SK-N-SH (cell line): ENCODE measurements at regions not wholly inside any gene's neighbourhood (a gene's known extent, or its start where the extent isn't known, plus 50 kb on each side); places are given as distances from the start of the nearest gene placed in this dataset.

ENCODE experiments used
- CHD2 ChIP-seq: fragments of 150-350 bp; IDR thresholded peaks from 2 replicates; pipeline ENCODE4 v1.6.1; 2018; ENCODE audit warnings: low read length; ENCODE audit not compliant: partially characterized antibody
- CTCF ChIP-seq: fragments of 200-600 bp; sonication (generic); IDR thresholded peaks from 2 replicates; pipeline ENCODE4 v1.6.1; 2017; ENCODE audit warnings: antibody characterized with exemption, mild to moderate bottlenecking, moderate library complexity
- EP300 ChIP-seq, 2 experiments: IDR thresholded peaks; 2 replicates each; pipeline versions ENCODE4 v1.4.0 to v1.6.1; 2012; ENCODE audit warnings: borderline replicate concordance in 1 of 2, low read depth in 1 of 2, low read length in 1 of 2
- GABPA ChIP-seq: IDR thresholded peaks from 2 replicates; pipeline ENCODE4 v1.4.0; 2012; ENCODE audit warnings: low read depth, mild to moderate bottlenecking
- JUND ChIP-seq: IDR thresholded peaks from 2 replicates; pipeline ENCODE4 v1.4.0; 2012
- MAX ChIP-seq: IDR thresholded peaks from 2 replicates; pipeline ENCODE4 v1.4.0; 2012; ENCODE audit warnings: low read depth
- NRF1 ChIP-seq: IDR thresholded peaks from 2 replicates; pipeline ENCODE4 v1.6.1; 2012; ENCODE audit warnings: low read depth, mild to moderate bottlenecking, low read length
- REST ChIP-seq: IDR thresholded peaks from 2 replicates; pipeline ENCODE4 v1.6.1; 2012; ENCODE audit warnings: mild to moderate bottlenecking, low read depth, low read length, moderate library complexity
- RFX5 ChIP-seq: IDR thresholded peaks from 2 replicates; pipeline ENCODE4 v1.6.1; 2012; ENCODE audit warnings: mild to moderate bottlenecking, improper control_type of control experiment, low read length
- SIN3A ChIP-seq: IDR thresholded peaks from 2 replicates; pipeline ENCODE4 v1.6.1; 2012; ENCODE audit warnings: low read depth, mild to moderate bottlenecking, low read length, moderate library complexity, borderline replicate concordance
- USF2 ChIP-seq: fragments of 150-350 bp; IDR thresholded peaks from 2 replicates; pipeline ENCODE4 v1.6.1; 2017; ENCODE audit warnings: antibody characterized with exemption, low read length, low read depth, borderline replicate concordance

GRCh38 chr17:11094331-11094730, 146.7 kb upstream of the SHISA6 start:
- TF ChIP-seq GABPA (no peak), RFX5 (no peak), CTCF (no peak), MAX (no peak), JUND (no peak), USF2 (no peak), EP300 (IDR thresholded peaks at IDR 0.05; ENCODE audit: borderline replicate concordance in 1 of 2, low read depth in 1 of 2, low read length in 1 of 2) (no peak), SIN3A (no peak), NRF1 (no peak), CHD2 (no peak), REST (no peak)
